ENCODE measurements at regions not wholly inside any gene's neighbourhood (a gene's known extent, or its start where the extent isn't known, plus 50 kb on each side); places are given as distances from the start of the nearest gene placed in this dataset.

DNA sequence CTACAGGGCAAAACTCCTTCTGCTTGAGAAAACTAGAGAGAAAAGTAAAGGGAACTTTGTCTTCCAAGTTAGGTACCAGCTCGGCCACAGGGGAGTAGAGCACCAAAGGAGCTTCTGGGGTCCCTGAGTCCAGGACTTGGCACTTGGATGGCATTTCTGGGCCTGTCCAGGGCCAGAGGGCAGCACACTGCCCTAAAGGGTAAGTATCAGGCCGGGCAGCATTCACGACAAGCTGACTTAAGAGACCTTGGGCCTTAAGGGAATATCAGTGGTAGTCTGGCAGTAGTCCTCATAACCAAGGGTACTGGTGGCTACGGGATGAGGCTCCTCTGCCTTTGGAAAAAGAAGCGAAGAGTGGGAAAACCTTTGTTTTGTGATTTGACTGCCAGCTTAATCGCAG is 632.7 kb downstream of the KLHL13 start:
- TF ChIP-seq POLR2A (IDR thresholded peaks at IDR 0.05; ENCODE audit: low read length) (no peak), GATA1 (IDR thresholded peaks at IDR 0.05; ENCODE audit: low read depth, low read length) (no peak)

Measured in erythroblast (primary cell).